AG04450 (cell line): ENCODE measurements at regions not wholly inside any gene's neighbourhood (a gene's known extent, or its start where the extent isn't known, plus 50 kb on each side); places are given as distances from the start of the nearest gene placed in this dataset.

ENCODE experiments used
- CTCF ChIA-PET: fragments of 300-600, 350-600 bp; formaldehyde crosslinking; extraction: SDS; loops from one replicate; lab custom pipeline; 2022; ENCODE audit warnings: antibody characterized with exemption, inconsistent platforms; lab: Charles Lee
- POLR2A ChIA-PET: fragments of 350-600 bp; formaldehyde crosslinking; extraction: SDS; loops from one replicate; lab custom pipeline; 2021; ENCODE audit warnings: antibody characterized with exemption, inconsistent platforms; lab: Yijun Ruan, JAX
- DNase-seq: peaks from one replicate; pipeline ENCODE4 v3.0.0-alpha.2; 2011; ENCODE audit warnings: low read depth, low spot score
- H3K27ac ChIP-seq: one replicate; pipeline ENCODE4 v1.5.1; 2012; ENCODE audit warnings: low read depth, low read length, control low read depth
- H3K27me3 ChIP-seq: one replicate; pipeline ENCODE4 v1.6.0; 2012; ENCODE audit warnings: low read length; ENCODE audit not compliant: control insufficient read depth, insufficient read depth
- H3K4me3 ChIP-seq: 2 replicates; pipeline ENCODE4 v1.5.1; 2011; ENCODE audit warnings: mild to moderate bottlenecking, low read depth, low read length, control low read depth
- H3K9me3 ChIP-seq: 2 replicates; pipeline ENCODE4 v1.5.1; 2012; ENCODE audit warnings: low read length; ENCODE audit not compliant: control insufficient read depth, insufficient read depth
- TF ChIP-seq, protein P1 (sequence below): IDR thresholded peaks from 2 replicates; pipeline ENCODE4 v1.5.1; 2011; ENCODE audit warnings: low read depth, low read length, control low read depth, inconsistent platforms

DNA sequence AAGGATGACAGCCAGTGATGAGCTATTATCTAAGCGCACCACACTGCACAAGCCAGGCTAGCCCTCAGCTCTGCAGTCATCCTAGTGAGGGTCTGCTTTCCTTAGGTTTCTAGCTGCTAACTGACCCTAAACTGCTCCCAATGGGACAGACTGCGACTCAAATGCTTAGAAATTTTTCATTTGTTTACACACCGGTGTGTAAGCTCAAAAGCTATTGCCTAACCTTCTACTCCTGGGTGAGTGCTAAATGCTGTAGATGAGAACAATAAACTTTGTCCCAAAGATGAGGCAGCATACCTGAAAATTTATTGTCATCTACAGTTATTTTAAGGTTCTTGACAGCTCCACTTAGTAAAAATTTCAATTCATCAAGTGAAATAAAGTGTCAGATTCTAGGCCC is 311.4 kb downstream of the TMEM167A start:
- CTCF ChIA-PET: no interaction called here
- Histone ChIP-seq H3K4me3 (no peak overlapping the region), H3K9me3 (peaks cover 2% of the 10 kb centered on the region; the same call in 1 of the 2 replicates), H3K27ac (no peak overlapping the region), H3K27me3 (no peaks in the 10 kb centered on the region)
- no peak for DNase-seq
- TF ChIP-seq, protein P1, sequence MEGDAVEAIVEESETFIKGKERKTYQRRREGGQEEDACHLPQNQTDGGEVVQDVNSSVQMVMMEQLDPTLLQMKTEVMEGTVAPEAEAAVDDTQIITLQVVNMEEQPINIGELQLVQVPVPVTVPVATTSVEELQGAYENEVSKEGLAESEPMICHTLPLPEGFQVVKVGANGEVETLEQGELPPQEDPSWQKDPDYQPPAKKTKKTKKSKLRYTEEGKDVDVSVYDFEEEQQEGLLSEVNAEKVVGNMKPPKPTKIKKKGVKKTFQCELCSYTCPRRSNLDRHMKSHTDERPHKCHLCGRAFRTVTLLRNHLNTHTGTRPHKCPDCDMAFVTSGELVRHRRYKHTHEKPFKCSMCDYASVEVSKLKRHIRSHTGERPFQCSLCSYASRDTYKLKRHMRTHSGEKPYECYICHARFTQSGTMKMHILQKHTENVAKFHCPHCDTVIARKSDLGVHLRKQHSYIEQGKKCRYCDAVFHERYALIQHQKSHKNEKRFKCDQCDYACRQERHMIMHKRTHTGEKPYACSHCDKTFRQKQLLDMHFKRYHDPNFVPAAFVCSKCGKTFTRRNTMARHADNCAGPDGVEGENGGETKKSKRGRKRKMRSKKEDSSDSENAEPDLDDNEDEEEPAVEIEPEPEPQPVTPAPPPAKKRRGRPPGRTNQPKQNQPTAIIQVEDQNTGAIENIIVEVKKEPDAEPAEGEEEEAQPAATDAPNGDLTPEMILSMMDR: no peak
- POLR2A ChIA-PET: no interaction called here

DNA sequence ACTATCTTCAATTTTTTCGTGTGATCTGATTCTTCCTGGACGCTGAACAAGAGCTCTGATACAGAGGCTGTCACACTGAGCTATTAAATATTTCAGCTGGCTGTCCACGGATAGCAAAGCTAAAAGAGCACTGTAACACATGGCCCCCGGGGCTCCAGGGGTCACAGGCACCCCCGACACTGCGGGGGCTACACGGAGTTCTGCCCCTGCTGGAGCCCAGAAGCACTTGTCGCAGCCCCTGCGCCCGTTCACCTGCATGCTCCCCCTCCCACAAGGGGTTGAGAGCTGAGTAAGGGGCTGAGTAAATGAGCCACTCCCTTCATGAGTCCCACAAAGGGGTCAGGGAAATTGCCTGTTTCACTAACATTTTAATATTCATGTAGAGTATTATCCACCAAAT is 316.3 kb downstream of the TMEM167A start:
- DNase-seq: no peak
- no peak overlapping the region for H3K27ac ChIP-seq
- no peaks in the 10 kb centered on the region for H3K27me3 ChIP-seq
- H3K9me3 ChIP-seq: peaks cover 3% of the 10 kb centered on the region; the same call in 1 of the 2 replicates
- CTCF ChIA-PET: no interaction called here
- TF ChIP-seq, protein P1: no peak
- POLR2A ChIA-PET: no interaction called here
- no peak overlapping the region for H3K4me3 ChIP-seq

- Histone ChIP-seq H3K9me3 (peaks cover 3% of the 10 kb centered on the region; the same call in 1 of the 2 replicates), H3K4me3 (no peak overlapping the region), H3K27ac (no peak overlapping the region), H3K27me3 (no peaks in the 10 kb centered on the region)
- CTCF ChIA-PET: no interaction called here
- TF ChIP-seq, protein P1: no peak
- DNase-seq: no peak
- POLR2A ChIA-PET: no interaction called here
Observed at GRCh38 chr5:82758881-82759280, 318.3 kb downstream of the TMEM167A start.

- TF ChIP-seq, protein P1: no peak
- no peak overlapping the region for H3K4me3 ChIP-seq
- H3K27ac ChIP-seq: no peak overlapping the region
- no peaks in the 10 kb centered on the region for H3K27me3 ChIP-seq
- no peaks in the 10 kb centered on the region for H3K9me3 ChIP-seq
- CTCF ChIA-PET: no interaction called here
- POLR2A ChIA-PET: no interaction called here
- no peak for DNase-seq
Observed at GRCh38 chr5:82754759-82755158, 322.4 kb downstream of the TMEM167A start.

DNA sequence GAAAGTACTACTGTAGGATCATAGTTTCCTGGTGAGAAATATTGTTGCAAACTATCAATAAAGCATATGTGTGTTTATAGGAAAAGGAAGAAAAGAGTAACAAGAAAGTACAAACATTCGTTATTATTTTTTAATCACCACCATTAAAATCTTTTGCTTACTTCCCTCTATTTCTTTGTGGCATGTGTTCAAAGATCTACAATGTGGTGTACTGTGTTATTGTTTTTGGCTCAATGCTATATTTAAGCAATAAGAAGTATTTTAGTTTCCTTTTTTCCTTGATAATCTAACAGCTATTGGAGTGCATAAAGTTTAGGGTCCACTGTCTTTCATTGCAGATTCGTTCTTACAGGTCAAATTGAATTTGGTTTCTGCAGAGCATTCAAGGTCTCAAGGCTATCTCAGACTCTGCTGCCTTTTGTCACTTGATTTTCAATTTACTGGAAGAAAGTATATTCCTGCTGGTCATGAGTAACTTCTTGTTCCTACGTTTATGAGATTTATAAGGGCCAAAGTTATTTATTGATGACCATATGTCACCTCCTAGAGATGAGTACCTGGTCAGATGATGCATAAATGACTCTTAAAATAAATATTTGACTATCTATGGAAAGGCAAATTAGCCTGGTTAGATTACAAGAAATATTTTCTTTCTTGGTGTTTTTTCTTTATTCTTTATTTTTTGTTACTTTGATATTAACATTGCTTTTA is 323.0 kb downstream of the TMEM167A start:
- DNase-seq: no peak
- H3K27me3 ChIP-seq: no peaks in the 10 kb centered on the region
- H3K4me3 ChIP-seq: no peak overlapping the region
- TF ChIP-seq, protein P1: no peak
- POLR2A ChIA-PET: no interaction called here
- H3K9me3 ChIP-seq: no peaks in the 10 kb centered on the region
- H3K27ac ChIP-seq: no peak overlapping the region
- CTCF ChIA-PET: no interaction called here
